ENCODE measurements at regions not wholly inside any gene's neighbourhood (a gene's known extent, or its start where the extent isn't known, plus 50 kb on each side); places are given as distances from the start of the nearest gene placed in this dataset.

DNA sequence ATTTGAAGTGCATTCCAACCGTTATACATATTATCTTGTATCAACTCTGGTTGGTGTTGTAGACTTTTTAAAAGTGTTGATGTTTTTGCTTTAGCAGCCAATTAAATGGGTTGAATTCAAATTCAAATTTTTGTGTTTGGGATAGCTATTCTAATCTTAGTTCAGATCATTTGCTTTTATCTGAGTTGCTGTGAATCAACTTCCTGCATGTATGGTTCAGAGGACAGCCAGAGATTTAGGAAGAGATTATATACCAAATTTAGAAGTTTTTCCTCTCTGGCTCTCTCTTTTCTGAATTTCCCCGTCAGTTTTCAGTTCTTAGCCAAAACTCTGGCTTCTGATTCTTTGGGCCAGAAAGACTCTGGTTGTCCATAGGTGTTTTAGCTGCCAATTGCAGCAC is 415.5 kb downstream of the NUF2 start:
- DNase-seq (ENCODE audit: insufficient read length, low spot score) (no peak), FAIRE-seq (peak; percentile 72)
- TF ChIP-seq, protein P1, sequence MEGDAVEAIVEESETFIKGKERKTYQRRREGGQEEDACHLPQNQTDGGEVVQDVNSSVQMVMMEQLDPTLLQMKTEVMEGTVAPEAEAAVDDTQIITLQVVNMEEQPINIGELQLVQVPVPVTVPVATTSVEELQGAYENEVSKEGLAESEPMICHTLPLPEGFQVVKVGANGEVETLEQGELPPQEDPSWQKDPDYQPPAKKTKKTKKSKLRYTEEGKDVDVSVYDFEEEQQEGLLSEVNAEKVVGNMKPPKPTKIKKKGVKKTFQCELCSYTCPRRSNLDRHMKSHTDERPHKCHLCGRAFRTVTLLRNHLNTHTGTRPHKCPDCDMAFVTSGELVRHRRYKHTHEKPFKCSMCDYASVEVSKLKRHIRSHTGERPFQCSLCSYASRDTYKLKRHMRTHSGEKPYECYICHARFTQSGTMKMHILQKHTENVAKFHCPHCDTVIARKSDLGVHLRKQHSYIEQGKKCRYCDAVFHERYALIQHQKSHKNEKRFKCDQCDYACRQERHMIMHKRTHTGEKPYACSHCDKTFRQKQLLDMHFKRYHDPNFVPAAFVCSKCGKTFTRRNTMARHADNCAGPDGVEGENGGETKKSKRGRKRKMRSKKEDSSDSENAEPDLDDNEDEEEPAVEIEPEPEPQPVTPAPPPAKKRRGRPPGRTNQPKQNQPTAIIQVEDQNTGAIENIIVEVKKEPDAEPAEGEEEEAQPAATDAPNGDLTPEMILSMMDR (IDR thresholded peaks at IDR 0.05; ENCODE audit: insufficient read depth, missing control alignments): no peak

DNA sequence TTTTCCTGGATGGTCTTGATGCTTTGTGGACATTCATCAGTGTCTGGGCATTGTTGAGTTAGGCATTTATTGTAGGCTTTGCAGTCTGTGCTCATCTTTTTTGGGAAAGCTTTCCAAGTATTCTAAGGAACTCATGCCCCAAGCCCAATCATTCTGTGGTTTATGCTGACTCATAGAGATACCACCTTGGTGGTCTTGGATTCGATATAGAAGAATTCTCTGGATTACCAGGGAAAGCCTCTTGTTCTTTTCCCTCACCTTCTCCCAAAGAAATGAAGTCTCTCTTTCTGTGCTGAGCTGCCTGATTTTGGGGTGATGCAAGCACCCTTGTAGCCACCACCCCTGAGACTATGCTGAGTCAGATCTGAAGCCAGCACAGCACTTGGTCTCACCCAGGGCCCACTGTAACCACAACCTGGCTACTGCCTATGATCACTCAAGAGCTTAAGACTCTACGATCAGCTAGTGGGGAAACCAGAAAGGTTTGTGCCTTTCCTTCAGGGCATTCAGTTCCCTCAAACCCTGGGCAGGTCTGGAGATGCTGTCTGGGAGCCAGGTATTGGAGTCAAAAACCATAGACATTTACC is 422.6 kb downstream of the NUF2 start:
- no peak for DNase-seq (ENCODE audit: insufficient read length, low spot score)
- TF ChIP-seq, protein P1 (IDR thresholded peaks at IDR 0.05; ENCODE audit: insufficient read depth, missing control alignments): no peak
- no peak for FAIRE-seq

- no peak for FAIRE-seq
- TF ChIP-seq, protein P1 (IDR thresholded peaks at IDR 0.05; ENCODE audit: insufficient read depth, missing control alignments): no peak
- DNase-seq (ENCODE audit: insufficient read length, low spot score): no peak
Observed at GRCh38 chr1:163745204-163745603, 423.4 kb downstream of the NUF2 start.

DNA sequence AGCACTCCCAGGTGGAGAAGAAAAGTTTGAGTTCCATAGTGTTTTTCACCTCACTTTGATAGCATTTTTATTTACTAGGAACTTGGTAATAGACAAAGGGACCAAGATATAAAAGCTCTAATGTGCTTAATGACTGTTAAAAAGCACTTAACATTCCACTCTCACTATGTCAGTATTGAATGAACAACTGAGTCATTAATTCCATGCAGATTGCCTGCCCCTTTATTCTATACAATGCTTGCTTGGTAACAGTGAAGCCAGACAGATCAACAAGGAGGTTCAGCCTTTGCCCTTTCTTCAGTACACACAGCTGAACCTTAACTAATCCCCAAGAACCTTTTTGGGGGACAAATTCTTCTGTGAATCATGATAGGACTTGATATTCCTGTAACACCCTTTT is 425.5 kb downstream of the NUF2 start:
- DNase-seq (ENCODE audit: insufficient read length, low spot score) (no peak), FAIRE-seq (peak; percentile 77)
- TF ChIP-seq, protein P1 (IDR thresholded peaks at IDR 0.05; ENCODE audit: insufficient read depth, missing control alignments): no peak

GRCh38 chr1:163747855-163748254 is 426.1 kb downstream of the NUF2 start:
- no peak for DNase-seq (ENCODE audit: insufficient read length, low spot score)
- TF ChIP-seq, protein P1 (IDR thresholded peaks at IDR 0.05; ENCODE audit: insufficient read depth, missing control alignments): no peak
- FAIRE-seq: no peak

DNA sequence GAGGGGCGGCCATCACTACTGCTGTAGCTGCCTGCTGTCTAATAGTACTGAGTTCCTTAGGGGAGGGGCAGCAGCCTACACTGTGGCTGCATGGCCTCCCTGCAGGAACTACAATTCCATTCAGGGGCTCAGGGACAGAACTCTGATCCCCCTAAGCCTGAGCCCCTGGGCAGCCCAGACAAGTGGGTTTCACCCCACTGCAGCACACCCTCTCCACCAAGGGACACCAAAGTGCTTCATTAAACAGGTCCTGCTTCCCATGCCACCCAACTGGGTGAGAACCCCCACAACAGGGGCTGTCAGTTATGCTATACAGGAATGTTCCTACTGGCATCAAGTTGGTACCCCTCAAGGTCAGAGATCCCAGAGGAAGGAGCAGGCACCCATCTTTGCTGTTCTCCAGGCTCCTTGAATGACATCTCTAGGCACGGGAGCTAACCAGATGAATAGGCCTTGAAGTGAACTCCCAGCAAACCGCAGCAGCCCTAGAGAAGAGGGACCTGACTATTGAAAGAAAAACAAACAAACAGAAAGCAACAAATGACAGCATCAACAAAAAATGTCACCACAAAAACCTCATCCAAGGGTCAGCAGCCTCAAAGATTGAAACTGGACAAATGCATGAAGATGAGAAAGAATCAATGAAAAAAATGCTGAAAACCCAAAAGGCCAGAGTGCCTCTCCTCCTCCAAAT is 437.4 kb downstream of the NUF2 start:
- no peak for FAIRE-seq
- no peak for DNase-seq (ENCODE audit: insufficient read length, low spot score)
- TF ChIP-seq, protein P1 (IDR thresholded peaks at IDR 0.05; ENCODE audit: insufficient read depth, missing control alignments): no peak

DNA sequence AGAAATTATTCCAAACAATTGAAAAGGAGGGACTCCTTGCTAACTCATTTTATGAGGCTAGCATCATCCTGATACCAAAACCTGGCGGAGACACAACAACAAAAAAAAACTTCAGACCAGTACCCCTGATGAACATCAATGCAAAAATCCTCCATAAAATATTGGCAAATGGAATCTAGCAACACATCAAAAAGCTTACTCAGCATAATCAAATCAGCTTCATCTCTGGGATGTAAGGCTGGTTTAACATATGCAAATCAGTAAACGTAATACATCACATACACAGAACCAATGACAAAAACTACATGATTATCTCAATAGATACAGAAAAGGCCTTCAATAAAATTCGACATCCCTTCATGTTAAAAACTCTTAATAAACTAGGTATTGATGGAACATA is 440.1 kb downstream of the NUF2 start:
- DNase-seq (ENCODE audit: insufficient read length, low spot score) (no peak), FAIRE-seq (peak; percentile 21)
- TF ChIP-seq, protein P1 (IDR thresholded peaks at IDR 0.05; ENCODE audit: insufficient read depth, missing control alignments): no peak

All from D721Med (cell line).